Cerebellar cortex (tissue), 1 donor: ENCODE measurements at regions not wholly inside any gene's neighbourhood (a gene's known extent, or its start where the extent isn't known, plus 50 kb on each side); places are given as distances from the start of the nearest gene placed in this dataset.

ENCODE experiments used
- DNase-seq: peaks from one replicate; pipeline ENCODE4 v3.0.0-alpha.2; 2015; ENCODE audit warnings: low spot score

GRCh38 chr1:234718496-234719453, 108.8 kb upstream of the IRF2BP2 start:
- no peak for DNase-seq

DNA sequence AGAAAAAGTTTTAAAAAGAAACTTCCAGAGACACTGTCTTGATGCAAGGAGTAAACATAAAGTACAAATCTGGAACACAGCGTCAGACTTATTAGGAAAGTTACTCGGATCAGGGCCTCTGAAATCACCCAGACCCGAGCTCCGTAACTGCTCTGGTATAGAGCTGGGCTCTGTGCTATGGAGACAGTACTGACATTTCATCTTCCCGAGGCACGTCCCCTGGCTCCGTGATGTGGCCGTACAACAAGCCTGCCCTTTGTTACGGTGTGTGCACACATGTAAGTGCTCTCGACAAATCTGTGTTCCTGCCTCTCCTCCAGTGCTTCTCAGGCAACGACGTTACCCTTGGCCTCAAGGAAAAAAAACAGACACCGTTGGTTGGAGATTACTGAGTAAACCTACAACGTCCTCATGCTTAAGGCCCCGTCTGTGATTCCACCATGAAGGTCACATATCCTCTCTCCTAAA, 107.0 kb upstream of the IRF2BP2 start:
- no peak for DNase-seq

DNA sequence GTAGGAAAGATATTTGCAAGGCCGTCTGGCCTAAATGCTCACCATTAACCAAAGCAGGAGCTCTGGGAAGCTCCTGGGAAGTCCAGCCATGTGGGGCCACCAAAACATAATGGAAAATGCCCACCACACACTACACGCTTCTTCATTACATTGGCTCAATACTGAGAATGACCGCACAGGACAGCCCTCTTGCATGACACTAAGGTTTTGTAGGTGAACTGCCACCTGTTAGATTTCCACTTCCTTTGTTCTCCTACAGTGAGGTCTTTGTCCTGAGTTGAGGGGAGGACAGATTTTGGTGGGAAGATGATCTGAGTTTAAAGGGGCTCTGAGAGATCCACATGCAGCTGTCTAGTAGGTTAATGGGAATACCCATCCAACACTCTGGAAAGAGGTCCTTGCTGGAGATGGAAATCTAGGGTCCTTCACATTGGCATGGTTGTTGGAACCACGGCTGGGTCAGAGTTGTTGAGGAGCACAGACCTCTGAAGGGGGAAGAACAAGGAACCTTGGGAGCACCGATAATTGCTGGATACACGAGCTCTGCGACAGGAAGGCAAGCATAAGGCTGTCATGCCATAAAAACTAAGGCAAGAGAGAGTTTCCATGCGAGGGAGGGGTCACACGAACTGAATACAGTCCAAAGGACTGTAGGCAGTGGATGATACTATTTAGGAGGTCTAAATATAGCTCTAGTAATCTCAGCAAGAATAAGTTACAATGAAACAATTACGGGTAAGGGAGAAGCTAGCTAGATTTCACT, 105.5 kb upstream of the IRF2BP2 start:
- DNase-seq = no peak

GRCh38 chr1:234713859-234714258, 103.9 kb upstream of the IRF2BP2 start:
- DNase-seq = no peak

- DNase-seq = no peak
These were observed 103.5 kb upstream of the IRF2BP2 start for GRCh38 chr1:234713440-234713839.

GRCh38 chr1:234712891-234713305, 102.9 kb upstream of the IRF2BP2 start:
- DNase-seq = no peak

DNA sequence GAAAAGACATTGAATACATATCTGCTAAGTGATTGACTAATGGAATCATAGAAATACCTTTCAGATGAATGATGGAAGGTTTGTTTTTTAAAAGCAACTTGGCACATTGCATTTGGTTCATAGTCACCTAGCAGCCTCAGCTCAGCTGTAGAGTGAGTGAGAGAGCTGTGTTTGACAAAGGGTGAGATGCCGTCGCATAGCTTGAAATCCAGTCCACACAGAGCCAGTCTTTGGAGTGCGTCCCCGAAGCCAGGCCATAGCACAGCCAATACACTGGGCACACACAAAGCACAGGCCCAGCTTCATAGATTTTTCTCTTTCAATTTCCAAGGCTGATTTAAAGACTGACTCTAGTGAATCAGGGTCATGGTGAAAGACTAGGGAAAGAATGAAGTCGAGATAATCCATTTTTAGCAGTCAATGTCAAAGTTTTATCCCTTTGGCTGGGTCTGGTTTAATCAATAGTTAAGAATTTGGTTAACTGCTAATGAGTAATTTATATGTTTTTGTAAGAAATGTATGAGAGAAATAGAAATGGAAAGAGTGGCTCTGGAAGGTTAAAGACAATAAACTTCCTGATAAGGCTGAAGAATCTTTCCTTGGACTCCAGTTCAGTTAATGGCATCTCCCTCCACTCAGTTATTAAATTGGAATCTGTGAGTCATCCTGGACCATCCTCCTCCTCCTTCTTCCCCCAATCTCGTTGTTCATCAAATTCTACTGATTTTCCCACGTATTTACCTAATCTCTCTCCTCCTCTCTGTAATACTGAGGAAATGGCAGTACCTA, 101.2 kb upstream of the IRF2BP2 start:
- no peak for DNase-seq

DNA sequence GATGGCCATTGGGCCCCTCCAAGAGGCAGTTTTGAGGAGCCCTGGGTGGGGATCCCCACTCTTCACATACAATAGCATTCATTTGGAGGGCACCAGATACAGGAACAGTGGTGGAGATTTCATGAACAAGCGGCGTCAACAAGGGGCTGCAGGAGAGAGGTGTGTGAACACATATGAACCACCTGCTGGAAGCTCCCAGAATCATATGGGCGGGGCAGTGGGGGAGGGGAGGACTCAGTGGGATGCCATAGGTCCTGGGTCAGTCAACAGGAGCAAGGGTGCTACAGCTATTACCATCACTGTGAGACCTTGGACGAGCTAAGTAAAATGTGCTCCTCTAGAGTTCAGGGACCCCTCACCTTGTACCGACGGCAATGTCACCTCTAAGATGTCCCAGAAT, 100.4 kb upstream of the IRF2BP2 start:
- DNase-seq = no peak

GRCh38 chr1:234709473-234710228, 99.7 kb upstream of the IRF2BP2 start:
- DNase-seq = peak; percentile 79

GRCh38 chr1:234708700-234709395, 98.9 kb upstream of the IRF2BP2 start:
- DNase-seq = no peak

GRCh38 chr1:234707641-234708040, 97.7 kb upstream of the IRF2BP2 start:
- DNase-seq = no peak

GRCh38 chr1:234706931-234707330, 97.0 kb upstream of the IRF2BP2 start:
- DNase-seq = no peak

- no peak for DNase-seq
These were observed 96.2 kb upstream of the IRF2BP2 start for GRCh38 chr1:234706199-234706598.

DNA sequence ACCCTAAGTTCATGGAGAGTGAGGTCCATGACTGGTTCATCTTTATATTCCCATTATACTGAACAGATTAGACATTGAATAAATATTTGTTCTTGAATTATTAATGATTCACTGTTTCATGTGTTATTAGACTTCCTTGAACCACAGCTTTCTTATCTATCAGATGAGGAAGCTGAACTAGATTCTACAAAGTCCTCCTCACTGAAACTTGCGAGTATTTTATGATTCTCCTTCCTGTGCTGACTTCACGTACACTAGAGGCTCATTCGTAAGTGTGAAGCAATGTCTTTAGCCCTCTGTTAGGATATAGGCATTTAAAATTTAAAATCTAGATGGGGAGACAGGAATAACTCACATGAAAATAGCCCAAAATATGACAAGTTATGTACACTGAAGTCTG, 95.6 kb upstream of the IRF2BP2 start:
- no peak for DNase-seq

DNA sequence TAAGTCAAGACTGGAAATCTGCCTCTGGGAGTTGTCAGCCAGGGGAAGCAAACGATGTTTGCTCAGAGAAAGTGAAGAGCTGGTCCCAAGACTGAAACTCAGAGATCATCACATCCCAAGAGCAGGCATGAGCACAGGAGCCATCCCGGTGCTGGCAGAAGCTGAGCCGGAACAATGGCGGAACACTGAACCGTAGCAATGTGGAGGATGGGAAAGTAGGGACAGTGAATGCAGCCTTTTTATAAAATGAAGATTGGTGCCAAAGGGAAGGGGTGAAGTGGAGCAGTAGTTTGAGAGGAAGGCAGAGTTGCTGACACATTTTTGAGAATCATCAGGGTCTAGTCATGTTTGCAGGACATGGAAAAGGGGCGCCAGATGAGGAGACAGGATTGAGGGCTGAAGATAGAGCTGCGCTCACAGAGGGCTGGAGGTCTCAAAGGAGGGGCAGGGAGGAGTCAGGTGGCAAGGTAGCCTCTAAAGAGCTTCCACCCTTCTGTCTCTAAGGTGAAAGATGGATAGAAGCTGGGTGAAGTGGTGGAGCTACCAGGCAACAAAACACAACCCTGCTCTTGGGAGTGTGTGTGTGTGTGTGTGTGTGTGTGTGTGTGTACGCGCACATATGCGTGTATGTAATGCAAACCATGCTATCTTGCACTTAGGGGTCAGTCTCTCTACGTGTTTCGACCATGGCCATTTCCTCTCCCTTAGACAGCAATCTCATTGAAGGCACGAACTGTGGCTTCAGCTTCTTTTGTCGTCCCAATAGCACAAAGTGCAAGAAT, 94.3 kb upstream of the IRF2BP2 start:
- no peak for DNase-seq

- no peak for DNase-seq
These were observed 92.5 kb upstream of the IRF2BP2 start for GRCh38 chr1:234702342-234703000.

GRCh38 chr1:234701737-234702341, 91.9 kb upstream of the IRF2BP2 start:
- no peak for DNase-seq

GRCh38 chr1:234699795-234700665, 90.1 kb upstream of the IRF2BP2 start:
- DNase-seq = peak; percentile 85
